MCF 10A (cell line): ENCODE measurements at regions not wholly inside any gene's neighbourhood (a gene's known extent, or its start where the extent isn't known, plus 50 kb on each side); places are given as distances from the start of the nearest gene placed in this dataset.
A peak's percentile ranks its signal among the peaks of the same experiment; 100 is the strongest.

Source experiments
- BruUV-seq: library from RNA; stranded (reverse); fragments of 400-500 nt; replicated peaks from 2 replicates; lab custom pipeline; 2021; lab: Mats Ljungman, UMichigan
- CTCF ChIA-PET: fragments of 300-600 bp; sonication (Branson Sonifier 250); formaldehyde crosslinking; extraction: SDS; loops from one replicate; lab custom pipeline; 2021; ENCODE audit warnings: antibody characterized with exemption, inconsistent platforms; lab: Yijun Ruan, JAX
- POLR2A ChIA-PET: fragments of 300-600, 350-650 bp; sonication (Branson Sonifier 250); formaldehyde crosslinking; extraction: SDS; loops from one replicate; lab custom pipeline; 2020; ENCODE audit warnings: antibody characterized with exemption, inconsistent platforms; lab: Yijun Ruan, JAX
- DNase-seq: peaks from one replicate; pipeline ENCODE4 v3.0.0-alpha.2; 2018; ENCODE audit not compliant: unreplicated experiment
- H3K27ac Mint-ChIP-seq: one replicate; pipeline ENCODE4 v1.8.0; 2022; ENCODE audit warnings: mild to moderate bottlenecking, low read depth, mixed read lengths; ENCODE audit not compliant: unreplicated experiment
- H3K27me3 Mint-ChIP-seq: one replicate; pipeline ENCODE4 v1.8.0; 2022; ENCODE audit warnings: mixed read lengths; ENCODE audit not compliant: insufficient read depth, unreplicated experiment
- H3K36me3 Mint-ChIP-seq: one replicate; pipeline ENCODE4 v1.8.0; 2022; ENCODE audit warnings: mild to moderate bottlenecking, moderate library complexity, mixed read lengths; ENCODE audit not compliant: insufficient read depth, unreplicated experiment
- H3K4me1 Mint-ChIP-seq: one replicate; pipeline ENCODE4 v1.8.0; 2022; ENCODE audit warnings: mixed read lengths; ENCODE audit not compliant: insufficient read depth, unreplicated experiment
- H3K4me3 Mint-ChIP-seq: one replicate; pipeline ENCODE4 v1.8.0; 2022; ENCODE audit warnings: mild to moderate bottlenecking, moderate library complexity, mixed read lengths; ENCODE audit not compliant: unreplicated experiment
- H3K9me3 Mint-ChIP-seq: one replicate; pipeline ENCODE4 v1.8.0; 2022; ENCODE audit warnings: mixed read lengths; ENCODE audit not compliant: unreplicated experiment
- CTCF ChIP-seq: fragments of 200-600 bp; IDR thresholded peaks from one replicate; pipeline ENCODE4 v1.8.0; 2022; ENCODE audit warnings: antibody characterized with exemption, mild to moderate bottlenecking; ENCODE audit not compliant: unreplicated experiment
- intact Hi-C: fragments of 100-400 bp; cut with micrococcal nuclease; formaldehyde crosslinking; loops from 2 replicates; pipeline ENCODE4 v1.14.1; 2022

DNA sequence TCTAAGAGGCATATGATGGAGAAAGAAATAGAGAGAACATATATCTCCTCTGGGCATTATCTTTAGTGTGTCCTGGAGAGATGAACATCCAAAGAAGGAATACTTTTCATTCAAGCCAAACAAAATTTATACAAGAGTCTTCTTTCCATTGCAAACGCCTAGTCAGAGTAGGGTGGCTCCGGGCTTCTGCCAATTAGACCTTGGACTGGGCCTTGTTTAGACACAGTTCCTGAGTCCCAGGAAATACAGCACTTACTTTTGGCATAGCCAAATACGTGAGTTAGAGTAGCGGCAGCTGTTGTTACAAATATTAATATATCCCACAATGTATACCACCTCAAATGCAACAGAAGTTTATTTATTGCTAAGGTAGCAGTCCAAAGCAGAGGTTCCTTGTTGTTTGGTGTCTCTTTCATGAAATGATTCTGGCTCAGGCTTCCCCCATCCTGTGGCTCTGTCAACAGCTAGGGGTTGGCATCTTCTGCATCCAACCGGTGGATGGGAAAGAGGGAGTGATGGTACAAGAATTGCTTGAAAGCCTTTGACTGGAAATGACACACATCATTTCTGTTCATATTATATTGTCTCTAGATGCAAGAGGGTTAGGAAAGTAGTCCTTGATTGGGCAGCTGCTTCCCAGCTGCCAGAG, 148.0 kb upstream of the SPACA1 start:
- no peak overlapping the region for H3K27ac Mint-ChIP-seq
- H3K4me3 Mint-ChIP-seq, result no peak overlapping the region
- intact Hi-C loops, result no loop called here
- no peaks in the 10 kb centered on the region for H3K36me3 Mint-ChIP-seq
- POLR2A ChIA-PET, result interaction anchor here (0.7 kb wide), 1 partner anchor 9 kb away, joined by 3 read pairs; no protein-coding TSS in a partner anchor
- H3K4me1 Mint-ChIP-seq, result peaks cover 5% of the 10 kb centered on the region
- CTCF ChIA-PET, result interaction anchor here (0.7 to 1.4 kb wide), 2 partner anchors 9 to 874 kb away, joined by 3 to 5 read pairs; no protein-coding TSS in a partner anchor
- no peak for TF ChIP-seq CTCF
- no TSS peak for BruUV-seq
- peaks cover 64% of the 10 kb centered on the region for H3K27me3 Mint-ChIP-seq
- H3K9me3 Mint-ChIP-seq, result no peaks in the 10 kb centered on the region
- DNase-seq, result no peak

DNA sequence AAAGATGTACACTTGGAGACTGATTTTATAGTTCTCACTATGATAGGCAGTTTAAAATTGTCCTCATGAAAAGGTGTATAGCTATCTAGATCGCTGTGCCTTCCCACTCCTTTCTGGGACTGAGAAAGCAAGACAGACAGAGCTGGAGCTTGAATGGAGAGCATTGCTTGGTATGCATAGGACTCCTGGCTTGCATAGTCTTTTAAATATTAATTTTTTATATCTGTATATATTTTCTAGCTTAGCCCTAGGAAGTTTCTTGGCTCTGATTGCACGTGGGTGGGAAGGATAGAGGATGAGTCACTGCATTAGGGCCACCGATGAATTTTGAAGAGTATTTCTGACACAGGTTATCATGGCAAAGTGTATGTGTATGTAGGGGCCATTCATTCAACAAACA, 150.0 kb upstream of the SPACA1 start:
- DNase-seq, result peak; percentile 57
- ChIA-PET POLR2A (no interaction called here), CTCF (interaction anchor here (0.5 to 0.8 kb wide), 4 partner anchors 23 to 1345 kb away, joined by 3 read pairs; no protein-coding TSS in a partner anchor)
- H3K4me1 Mint-ChIP-seq, result peaks cover 5% of the 10 kb centered on the region
- no peak overlapping the region for H3K27ac Mint-ChIP-seq
- peaks cover 61% of the 10 kb centered on the region for H3K27me3 Mint-ChIP-seq
- intact Hi-C loops, result no loop called here
- no TSS peak for BruUV-seq
- H3K9me3 Mint-ChIP-seq, result no peaks in the 10 kb centered on the region
- no peak for TF ChIP-seq CTCF
- no peaks in the 10 kb centered on the region for H3K36me3 Mint-ChIP-seq
- no peak overlapping the region for H3K4me3 Mint-ChIP-seq

DNA sequence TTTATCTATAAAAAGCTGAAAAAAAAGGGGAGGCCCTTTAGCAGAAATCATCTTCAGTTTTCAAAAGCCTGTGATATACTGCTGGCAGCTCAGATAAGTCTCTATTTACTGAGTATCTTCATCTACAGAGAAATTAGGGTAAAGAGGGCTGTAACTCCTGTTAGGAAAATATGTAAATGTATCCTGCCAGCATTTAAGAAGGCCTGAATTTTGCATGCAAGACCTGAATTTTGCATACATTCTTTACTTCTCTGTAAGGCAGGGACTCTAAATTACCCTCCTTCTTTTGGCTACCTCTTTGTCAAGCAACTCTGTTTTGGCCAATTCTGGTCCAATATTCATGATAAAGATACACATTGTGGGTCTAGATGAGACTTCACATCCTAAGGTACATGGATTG, 150.6 kb upstream of the SPACA1 start:
- Mint-ChIP-seq H3K36me3 (no peaks in the 10 kb centered on the region), H3K4me1 (peaks cover 5% of the 10 kb centered on the region), H3K27me3 (peaks cover 61% of the 10 kb centered on the region), H3K27ac (no peak overlapping the region), H3K9me3 (no peaks in the 10 kb centered on the region), H3K4me3 (no peak overlapping the region)
- no peak for DNase-seq
- intact Hi-C loops, result no loop called here
- ChIA-PET POLR2A (no interaction called here), CTCF (interaction anchor here (0.8 to 1.3 kb wide), 2 partner anchors 64 to 65 kb away, joined by 3 read pairs; no protein-coding TSS in a partner anchor)
- no TSS peak for BruUV-seq
- TF ChIP-seq CTCF, result no peak

GRCh38 chr6:87887266-87887665, 160.4 kb upstream of the SPACA1 start:
- no TSS peak for BruUV-seq
- TF ChIP-seq CTCF, result no peak
- H3K27me3 Mint-ChIP-seq, result peaks cover 46% of the 10 kb centered on the region
- DNase-seq, result no peak
- no peak overlapping the region for H3K4me3 Mint-ChIP-seq
- no peaks in the 10 kb centered on the region for H3K36me3 Mint-ChIP-seq
- POLR2A ChIA-PET, result no interaction called here
- H3K4me1 Mint-ChIP-seq, result no peaks in the 10 kb centered on the region
- CTCF ChIA-PET, result no interaction called here
- H3K9me3 Mint-ChIP-seq, result peaks cover 2% of the 10 kb centered on the region
- H3K27ac Mint-ChIP-seq, result no peak overlapping the region
- intact Hi-C loops, result no loop called here
